Gastrocnemius medialis (tissue), 4 donors: ENCODE measurements at regions not wholly inside any gene's neighbourhood (a gene's known extent, or its start where the extent isn't known, plus 50 kb on each side); places are given as distances from the start of the nearest gene placed in this dataset.

ENCODE experiments used
- CTCF ChIP-seq, 5 experiments: fragments of 450-650 bp in 3 of 5; fragments of 200-600 bp in 2 of 5; sonication (generic) in 2 of 5; IDR thresholded peaks in 4 of 5; conservative IDR thresholded peaks in 1 of 5; 1 replicate in 4 of 5; 2 replicates in 1 of 5; pipeline ENCODE4 v1.5.1; 2016 to 2019; ENCODE audit warnings: antibody characterized with exemption in 5 of 5, mild to moderate bottlenecking in 3 of 5, moderate library complexity in 3 of 5
- POLR2A ChIP-seq, 2 donors: fragments of 450-650 bp; IDR thresholded peaks; one replicate each; pipeline ENCODE4 v1.6.1; 2017; ENCODE audit warnings: antibody characterized with exemption in 2 of 2, mild to moderate bottlenecking in 2 of 2, moderate library complexity in 2 of 2

GRCh38 chr2:217658806-217659205, 344.0 kb downstream of the TNS1 start:
- no peak for TF ChIP-seq CTCF (IDR thresholded peaks at IDR 0.05 in 4 of 5, conservative IDR thresholded peaks at IDR 0.05 in 1 of 5)
- no peak for TF ChIP-seq POLR2A (IDR thresholded peaks at IDR 0.05)
